Neural progenitor cell (in vitro differentiated cells): ENCODE measurements at regions not wholly inside any gene's neighbourhood (a gene's known extent, or its start where the extent isn't known, plus 50 kb on each side); places are given as distances from the start of the nearest gene placed in this dataset.

Experiments
- DNase-seq: peaks from one replicate; pipeline ENCODE4 v3.0.0-alpha.2; 2016; ENCODE audit warnings: low spot score
- H2AFZ ChIP-seq: fragments of 200-600 bp; sonication (generic); replicated peaks from 2 replicates; pipeline ENCODE4 v1.6.1; 2016; ENCODE audit warnings: antibody characterized with exemption
- H3F3A ChIP-seq: fragments of 200-600 bp; sonication (generic); 2 replicates; pipeline ENCODE4 v1.6.1; 2016; ENCODE audit warnings: antibody characterized with exemption, low read depth
- H3K27ac ChIP-seq: fragments of 200-600 bp; sonication (generic); 2 replicates; pipeline ENCODE4 v1.5.1; 2016; ENCODE audit warnings: mild to moderate bottlenecking
- H3K27me3 ChIP-seq: fragments of 200-600 bp; sonication (generic); 2 replicates; pipeline ENCODE4 v1.6.1; 2016; ENCODE audit warnings: mild to moderate bottlenecking, moderate library complexity
- H3K36me3 ChIP-seq: fragments of 200-600 bp; sonication (generic); 2 replicates; pipeline ENCODE4 v1.5.1; 2016
- H3K4me1 ChIP-seq: fragments of 200-600 bp; sonication (generic); 2 replicates; pipeline ENCODE4 v1.6.1; 2016; ENCODE audit warnings: mixed run types
- H3K4me2 ChIP-seq: fragments of 200-600 bp; sonication (generic); 2 replicates; pipeline ENCODE4 v1.6.1; 2016
- H3K4me3 ChIP-seq: fragments of 200-600 bp; sonication (generic); 2 replicates; pipeline ENCODE4 v1.5.1; 2016
- H3K79me2 ChIP-seq: fragments of 200-600 bp; sonication (generic); 2 replicates; pipeline ENCODE4 v1.6.1; 2016; ENCODE audit warnings: low read depth
- H3K9ac ChIP-seq: fragments of 200-600 bp; sonication (generic); 2 replicates; pipeline ENCODE4 v1.6.1; 2016
- H3K9me3 ChIP-seq: fragments of 200-600 bp; sonication (generic); 2 replicates; pipeline ENCODE4 v1.5.1; 2016; ENCODE audit warnings: low read depth
- H4K20me1 ChIP-seq: fragments of 200-600 bp; sonication (generic); 2 replicates; pipeline ENCODE4 v1.6.1; 2016; ENCODE audit warnings: low read depth
- H3K27ac Mint-ChIP-seq: 3 replicates; pipeline ENCODE4 v1.8.0; 2021; ENCODE audit warnings: mixed read lengths
- H3K27me3 Mint-ChIP-seq: 2 replicates; pipeline ENCODE4 v1.8.0; 2022; ENCODE audit warnings: low read depth, mild to moderate bottlenecking, inconsistent platforms, moderate library complexity, mixed read lengths; ENCODE audit not compliant: insufficient read depth
- H3K36me3 Mint-ChIP-seq: 3 replicates; pipeline ENCODE4 v1.8.0; 2021; ENCODE audit warnings: mixed read lengths
- H3K4me1 Mint-ChIP-seq: 3 replicates; pipeline ENCODE4 v1.8.0; 2021; ENCODE audit warnings: mixed read lengths
- H3K4me3 Mint-ChIP-seq: 3 replicates; pipeline ENCODE4 v1.8.0; 2021; ENCODE audit warnings: mild to moderate bottlenecking, moderate library complexity, mixed read lengths
- H3K9me3 Mint-ChIP-seq: 3 replicates; pipeline ENCODE4 v1.8.0; 2020; ENCODE audit warnings: mixed read lengths
- EZH2 ChIP-seq: fragments of 200-600 bp; sonication (generic); IDR thresholded peaks from 2 replicates; pipeline ENCODE4 v1.6.1; 2017; ENCODE audit warnings: antibody characterized with exemption, mild to moderate bottlenecking, moderate library complexity
- EZH2phosphoT487 ChIP-seq: fragments of 200-600 bp; sonication (generic); IDR thresholded peaks from 2 replicates; pipeline ENCODE4 v1.6.1; 2017; ENCODE audit warnings: antibody characterized with exemption
- TF ChIP-seq, protein P1 (sequence below): fragments of 200-600 bp; sonication (generic); IDR thresholded peaks from 2 replicates; pipeline ENCODE4 v1.5.1; 2017; ENCODE audit warnings: antibody characterized with exemption, mild to moderate bottlenecking

DNA sequence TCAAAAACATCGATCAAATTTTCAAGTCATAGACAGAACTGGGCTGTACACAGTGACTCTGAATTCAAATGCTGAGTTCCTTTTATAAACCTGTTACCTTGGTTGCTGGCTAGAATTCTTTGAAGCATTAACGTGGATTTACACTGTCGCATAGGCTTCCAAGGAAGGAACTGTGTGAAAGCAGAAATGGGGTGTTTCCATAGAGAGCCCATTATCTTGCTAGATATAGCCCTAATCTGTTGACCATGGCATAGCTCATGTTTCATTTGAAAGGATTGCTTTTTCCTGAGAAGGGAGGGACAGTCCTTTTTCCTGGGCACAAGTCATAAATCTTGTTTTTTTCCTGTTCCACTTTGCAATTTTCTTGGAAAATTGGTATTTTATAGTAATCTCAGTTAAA lies 73.8 kb upstream of the NEUROD1 start:
- Mint-ChIP-seq H3K4me1 (peaks cover 38% of the 10 kb centered on the region), H3K36me3 (no peaks in the 10 kb centered on the region), H3K27ac (peak overlapping the region; percentile 76), H3K27me3 (peaks cover 3% of the 10 kb centered on the region), H3K4me3 (no peak overlapping the region), H3K9me3 (peaks cover 11% of the 10 kb centered on the region)
- Histone ChIP-seq H3K79me2 (no peaks in the 10 kb centered on the region), H3K36me3 (no peaks in the 10 kb centered on the region), H3K4me1 (peaks cover 13% of the 10 kb centered on the region), H3K4me2 (peak overlapping the region; percentile 11), H2AFZ (peak overlapping the region; percentile 69), H4K20me1 (no peaks in the 10 kb centered on the region), H3F3A (no peaks in the 10 kb centered on the region), H3K27ac (no peak overlapping the region), H3K27me3 (no peaks in the 10 kb centered on the region), H3K4me3 (no peak overlapping the region), H3K9me3 (no peaks in the 10 kb centered on the region), H3K9ac (no peak overlapping the region)
- DNase-seq = peak; percentile 9
- TF ChIP-seq EZH2 (no peak), EZH2phosphoT487 (no peak)
- TF ChIP-seq, protein P1, sequence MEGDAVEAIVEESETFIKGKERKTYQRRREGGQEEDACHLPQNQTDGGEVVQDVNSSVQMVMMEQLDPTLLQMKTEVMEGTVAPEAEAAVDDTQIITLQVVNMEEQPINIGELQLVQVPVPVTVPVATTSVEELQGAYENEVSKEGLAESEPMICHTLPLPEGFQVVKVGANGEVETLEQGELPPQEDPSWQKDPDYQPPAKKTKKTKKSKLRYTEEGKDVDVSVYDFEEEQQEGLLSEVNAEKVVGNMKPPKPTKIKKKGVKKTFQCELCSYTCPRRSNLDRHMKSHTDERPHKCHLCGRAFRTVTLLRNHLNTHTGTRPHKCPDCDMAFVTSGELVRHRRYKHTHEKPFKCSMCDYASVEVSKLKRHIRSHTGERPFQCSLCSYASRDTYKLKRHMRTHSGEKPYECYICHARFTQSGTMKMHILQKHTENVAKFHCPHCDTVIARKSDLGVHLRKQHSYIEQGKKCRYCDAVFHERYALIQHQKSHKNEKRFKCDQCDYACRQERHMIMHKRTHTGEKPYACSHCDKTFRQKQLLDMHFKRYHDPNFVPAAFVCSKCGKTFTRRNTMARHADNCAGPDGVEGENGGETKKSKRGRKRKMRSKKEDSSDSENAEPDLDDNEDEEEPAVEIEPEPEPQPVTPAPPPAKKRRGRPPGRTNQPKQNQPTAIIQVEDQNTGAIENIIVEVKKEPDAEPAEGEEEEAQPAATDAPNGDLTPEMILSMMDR = no peak

DNA sequence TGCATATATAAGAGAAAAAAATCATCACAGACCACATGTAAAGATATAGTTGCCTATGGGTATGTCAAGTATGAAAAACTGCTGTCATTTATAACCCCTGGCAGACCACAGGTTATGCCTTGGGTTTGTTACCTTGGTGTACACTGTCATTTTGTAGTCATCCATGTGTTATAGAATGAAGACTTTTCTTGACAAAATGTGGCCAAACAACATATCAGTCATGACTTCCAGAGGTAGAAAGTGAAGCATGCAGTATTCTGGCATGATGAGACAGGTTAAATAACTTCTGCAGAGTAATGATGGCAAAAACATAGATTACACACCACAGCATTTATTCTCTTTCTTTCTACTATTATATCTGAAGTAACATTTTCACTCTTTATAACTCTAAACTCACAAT lies 74.9 kb upstream of the NEUROD1 start:
- Histone ChIP-seq H2AFZ (no peak overlapping the region), H3K9ac (no peak overlapping the region), H3K9me3 (no peaks in the 10 kb centered on the region), H3K27me3 (no peaks in the 10 kb centered on the region), H3K4me3 (no peak overlapping the region), H3K27ac (no peak overlapping the region), H3K4me2 (no peak overlapping the region), H3K36me3 (no peaks in the 10 kb centered on the region), H3F3A (no peaks in the 10 kb centered on the region), H3K4me1 (peaks cover 13% of the 10 kb centered on the region), H3K79me2 (no peaks in the 10 kb centered on the region), H4K20me1 (no peaks in the 10 kb centered on the region)
- Mint-ChIP-seq H3K4me3 (no peak overlapping the region), H3K36me3 (no peaks in the 10 kb centered on the region), H3K27me3 (peaks cover 3% of the 10 kb centered on the region), H3K9me3 (peaks cover 4% of the 10 kb centered on the region), H3K4me1 (peaks cover 35% of the 10 kb centered on the region), H3K27ac (no peak overlapping the region)
- no peak for TF ChIP-seq EZH2
- no peak for TF ChIP-seq EZH2phosphoT487
- TF ChIP-seq, protein P1 = no peak
- DNase-seq = no peak

DNA sequence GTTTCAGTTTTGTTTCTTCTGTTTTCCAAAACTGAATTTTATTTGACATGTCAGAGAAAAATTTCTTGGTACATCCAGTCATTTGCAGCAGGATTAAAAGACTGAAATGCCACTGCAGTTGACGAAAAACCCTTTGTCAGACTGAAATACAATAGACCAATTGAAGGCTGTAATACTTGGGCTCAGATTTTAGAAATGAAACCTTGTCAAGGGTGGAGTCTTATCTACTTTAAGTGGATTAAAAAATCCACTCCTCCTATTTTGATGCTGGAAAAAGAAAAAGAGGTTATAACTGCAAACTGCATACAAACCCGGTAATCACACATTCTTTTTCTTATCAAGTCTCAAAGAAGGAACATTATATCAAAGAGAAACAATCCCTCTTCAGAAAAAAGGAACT lies 80.2 kb upstream of the NEUROD1 start:
- no peak for DNase-seq
- Histone ChIP-seq H3K27ac (no peak overlapping the region), H3K4me2 (no peak overlapping the region), H3K4me3 (no peak overlapping the region), H3K9me3 (no peaks in the 10 kb centered on the region), H3K27me3 (no peaks in the 10 kb centered on the region), H2AFZ (no peak overlapping the region), H3K9ac (no peak overlapping the region), H3K79me2 (no peaks in the 10 kb centered on the region), H4K20me1 (no peaks in the 10 kb centered on the region), H3F3A (peaks cover 5% of the 10 kb centered on the region), H3K36me3 (no peaks in the 10 kb centered on the region), H3K4me1 (peaks cover 18% of the 10 kb centered on the region)
- peaks cover 3% of the 10 kb centered on the region for H3K27me3 Mint-ChIP-seq
- H3K4me3 Mint-ChIP-seq = no peak overlapping the region
- H3K4me1 Mint-ChIP-seq = peaks cover 28% of the 10 kb centered on the region
- H3K27ac Mint-ChIP-seq = peak overlapping the region; percentile 44
- H3K36me3 Mint-ChIP-seq = no peaks in the 10 kb centered on the region
- no peaks in the 10 kb centered on the region for H3K9me3 Mint-ChIP-seq
- TF ChIP-seq EZH2phosphoT487 (no peak), EZH2 (no peak)
- TF ChIP-seq, protein P1 = no peak
